ENCODE measurements at regions not wholly inside any gene's neighbourhood (a gene's known extent, or its start where the extent isn't known, plus 50 kb on each side); places are given as distances from the start of the nearest gene placed in this dataset.

DNA sequence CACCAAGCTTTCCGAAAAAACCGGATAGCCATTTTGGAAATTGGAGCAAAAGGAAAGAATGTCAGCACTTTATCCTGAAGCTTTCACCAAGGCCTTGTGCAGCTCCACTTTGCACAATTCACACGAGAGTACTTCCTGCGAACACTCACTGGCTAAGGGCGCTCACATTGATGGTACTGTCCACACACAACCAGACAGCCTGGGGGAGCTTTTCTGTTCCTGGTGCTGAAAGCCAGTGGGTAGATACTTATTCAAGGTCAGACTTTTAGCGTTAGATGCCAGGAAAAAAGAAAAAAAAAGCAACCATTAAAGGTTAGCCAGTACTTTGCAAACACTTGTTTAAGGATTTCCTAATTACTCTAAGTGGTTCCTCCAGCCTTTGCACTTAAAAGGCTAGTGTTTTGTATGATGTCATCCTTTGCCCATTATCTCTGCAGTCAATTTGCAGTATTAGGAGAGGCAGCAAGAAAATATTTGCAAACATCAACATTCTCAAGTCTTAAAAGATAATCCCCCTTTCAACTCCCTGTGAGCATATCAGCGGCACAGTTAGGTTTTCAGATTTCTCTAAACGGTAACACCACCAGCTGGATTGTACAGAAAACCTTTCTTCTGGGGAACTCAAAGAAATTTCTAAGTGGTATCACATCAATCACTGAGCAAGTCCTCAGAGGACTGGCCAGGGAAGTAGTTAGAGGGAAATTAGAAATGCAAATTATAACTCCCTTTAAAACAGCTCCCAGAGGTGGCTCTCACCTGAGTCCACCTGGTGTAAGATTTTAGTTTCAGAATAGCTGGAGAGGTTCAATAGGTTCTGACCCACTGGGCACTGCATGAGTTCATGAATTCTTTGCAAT, 243.4 kb upstream of the IRX5 start:
- intact Hi-C loops (cut with DNase I): no loop called here
- Histone ChIP-seq H3K4me3 (no peak overlapping the region), H3K36me3 (no peaks in the 10 kb centered on the region), H3K4me1 (ENCODE audit: insufficient read depth) (no peaks in the 10 kb centered on the region), H3K27ac (no peak overlapping the region), H3K27me3 (no peaks in the 10 kb centered on the region), H3K9me3 (no peaks in the 10 kb centered on the region)
- 26 to 42% (median 31%) methylated on average over 8 of the region's 8 CpGs for WGBS, 3 donors
- TF ChIP-seq EP300 (IDR thresholded peaks at IDR 0.05): no peak
- TF ChIP-seq POLR2A (IDR thresholded peaks at IDR 0.05): no peak
- TF ChIP-seq, protein P1, sequence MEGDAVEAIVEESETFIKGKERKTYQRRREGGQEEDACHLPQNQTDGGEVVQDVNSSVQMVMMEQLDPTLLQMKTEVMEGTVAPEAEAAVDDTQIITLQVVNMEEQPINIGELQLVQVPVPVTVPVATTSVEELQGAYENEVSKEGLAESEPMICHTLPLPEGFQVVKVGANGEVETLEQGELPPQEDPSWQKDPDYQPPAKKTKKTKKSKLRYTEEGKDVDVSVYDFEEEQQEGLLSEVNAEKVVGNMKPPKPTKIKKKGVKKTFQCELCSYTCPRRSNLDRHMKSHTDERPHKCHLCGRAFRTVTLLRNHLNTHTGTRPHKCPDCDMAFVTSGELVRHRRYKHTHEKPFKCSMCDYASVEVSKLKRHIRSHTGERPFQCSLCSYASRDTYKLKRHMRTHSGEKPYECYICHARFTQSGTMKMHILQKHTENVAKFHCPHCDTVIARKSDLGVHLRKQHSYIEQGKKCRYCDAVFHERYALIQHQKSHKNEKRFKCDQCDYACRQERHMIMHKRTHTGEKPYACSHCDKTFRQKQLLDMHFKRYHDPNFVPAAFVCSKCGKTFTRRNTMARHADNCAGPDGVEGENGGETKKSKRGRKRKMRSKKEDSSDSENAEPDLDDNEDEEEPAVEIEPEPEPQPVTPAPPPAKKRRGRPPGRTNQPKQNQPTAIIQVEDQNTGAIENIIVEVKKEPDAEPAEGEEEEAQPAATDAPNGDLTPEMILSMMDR (IDR thresholded peaks at IDR 0.05): no peak
- DNase-seq: no peak

DNA sequence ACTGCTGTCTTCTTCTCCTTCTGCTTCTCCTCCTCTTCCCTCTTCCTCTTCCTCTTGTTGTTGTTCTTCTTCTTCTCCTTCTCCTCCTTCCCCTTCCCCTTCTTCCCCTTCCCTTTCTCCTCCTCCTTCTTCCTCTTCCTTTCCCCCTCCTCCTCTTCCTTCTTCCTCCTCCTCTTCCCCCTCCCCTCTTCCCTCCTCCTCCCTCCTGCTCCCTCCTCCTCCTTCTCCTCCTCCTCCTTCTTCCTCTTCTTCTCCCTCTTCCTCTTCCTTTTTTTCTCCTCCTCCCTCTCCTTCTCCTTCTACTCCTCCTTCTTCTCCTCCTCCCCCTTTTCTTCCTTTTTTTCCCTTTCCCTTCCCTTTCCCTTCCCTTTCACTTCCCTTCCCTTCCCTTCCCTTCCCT, 245.0 kb upstream of the IRX5 start:
- intact Hi-C loops (cut with DNase I): no loop called here
- H3K9me3 ChIP-seq: no peaks in the 10 kb centered on the region
- H3K27me3 ChIP-seq: no peaks in the 10 kb centered on the region
- DNase-seq: no peak
- H3K4me3 ChIP-seq: no peak overlapping the region
- no peaks in the 10 kb centered on the region for H3K4me1 ChIP-seq (ENCODE audit: insufficient read depth)
- TF ChIP-seq EP300 (IDR thresholded peaks at IDR 0.05) (no peak), POLR2A (IDR thresholded peaks at IDR 0.05) (no peak)
- TF ChIP-seq, protein P1 (IDR thresholded peaks at IDR 0.05): no peak
- H3K36me3 ChIP-seq: no peaks in the 10 kb centered on the region
- no peak overlapping the region for H3K27ac ChIP-seq

DNA sequence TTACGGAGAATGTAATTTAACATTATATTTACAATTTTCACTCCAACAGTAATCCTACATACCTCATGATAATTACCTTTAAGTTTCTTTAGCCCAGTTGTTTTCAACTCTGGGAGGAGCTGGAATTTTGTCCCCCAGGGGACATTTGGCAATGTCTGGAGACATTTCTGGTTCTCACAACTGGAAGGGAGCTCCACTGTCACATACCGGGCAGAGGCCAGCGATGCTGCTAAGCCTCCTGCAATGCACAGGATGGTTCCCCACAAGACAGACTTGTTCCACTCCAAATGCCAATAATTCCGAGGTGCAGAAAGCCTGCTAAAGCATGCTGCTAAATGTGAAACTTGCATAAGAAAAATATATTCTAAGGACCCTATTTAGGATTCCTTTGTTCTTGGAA, 251.1 kb upstream of the IRX5 start:
- no peak overlapping the region for H3K27ac ChIP-seq
- WGBS, 3 donors: 85 to 88% (median 86%) methylated on average over 4 of the region's 4 CpGs
- no peak overlapping the region for H3K4me3 ChIP-seq
- DNase-seq: no peak
- H3K27me3 ChIP-seq: no peaks in the 10 kb centered on the region
- TF ChIP-seq EP300 (IDR thresholded peaks at IDR 0.05): no peak
- TF ChIP-seq POLR2A (IDR thresholded peaks at IDR 0.05): no peak
- TF ChIP-seq, protein P1 (IDR thresholded peaks at IDR 0.05): no peak
- no peaks in the 10 kb centered on the region for H3K36me3 ChIP-seq
- intact Hi-C loops (cut with DNase I): no loop called here
- H3K9me3 ChIP-seq: no peaks in the 10 kb centered on the region
- no peaks in the 10 kb centered on the region for H3K4me1 ChIP-seq (ENCODE audit: insufficient read depth)

DNA sequence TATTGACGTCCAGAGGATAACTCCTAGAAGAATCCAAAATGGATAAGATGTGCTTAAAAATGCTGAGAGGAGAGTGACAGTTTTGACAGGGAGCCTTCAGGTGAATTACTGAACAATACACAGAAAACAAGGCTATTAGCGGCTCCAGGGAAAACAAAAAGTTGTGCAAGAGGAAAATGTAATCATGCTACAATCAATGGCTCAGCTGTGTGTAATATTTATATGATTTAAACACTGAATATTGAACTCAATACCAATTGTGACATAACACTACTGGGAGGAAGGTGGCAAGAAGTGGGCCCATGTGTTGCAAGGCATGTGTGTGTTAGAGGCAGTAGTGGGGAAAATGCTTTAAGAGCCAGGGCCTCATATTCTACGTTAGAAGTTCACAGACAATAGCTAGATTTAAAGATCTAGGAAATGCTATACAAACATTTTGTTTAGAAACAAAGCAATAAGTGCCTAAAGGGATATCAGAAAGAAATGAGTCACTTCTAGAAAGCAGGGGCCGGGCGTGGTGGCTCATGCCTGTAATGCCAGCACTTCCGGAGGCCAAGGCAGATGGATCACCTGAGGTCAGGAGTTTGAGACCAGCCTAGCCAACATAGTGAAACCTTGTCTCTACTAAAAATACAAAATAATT, 253.2 kb upstream of the IRX5 start:
- WGBS, 3 donors: 76 to 87% (median 77%) methylated on average over 6 of the region's 6 CpGs
- Histone ChIP-seq H3K9me3 (no peaks in the 10 kb centered on the region), H3K4me1 (ENCODE audit: insufficient read depth) (no peaks in the 10 kb centered on the region), H3K4me3 (no peak overlapping the region), H3K36me3 (no peaks in the 10 kb centered on the region), H3K27me3 (no peaks in the 10 kb centered on the region), H3K27ac (no peak overlapping the region)
- intact Hi-C loops (cut with DNase I): no loop called here
- no peak for DNase-seq
- TF ChIP-seq, protein P1 (IDR thresholded peaks at IDR 0.05): no peak
- no peak for TF ChIP-seq EP300 (IDR thresholded peaks at IDR 0.05)
- no peak for TF ChIP-seq POLR2A (IDR thresholded peaks at IDR 0.05)

All from ovary (tissue), 7 donors.